BLaER1 treated with 17β-estradiol and CSF1 and Interleukin-3, amounts not matched to agents 10 nM and 100 nM (cell line): ENCODE measurements at regions not wholly inside any gene's neighbourhood (a gene's known extent, or its start where the extent isn't known, plus 50 kb on each side); places are given as distances from the start of the nearest gene placed in this dataset.
"Not testable (repeated sequence)": the region's sequence is repeated elsewhere in the genome, so short reads cannot be mapped to it uniquely, and the experiment has no call there.

Experiments used
- H3K27ac ChIP-seq, 11 experiments: shearing (Covaris generic); formaldehyde crosslinking; 2 replicates each; pipeline ENCODE4 v1.8.1; 2022
- H3K27me3 ChIP-seq, 11 experiments: shearing (Covaris generic); formaldehyde crosslinking; 2 replicates each; pipeline ENCODE4 v1.8.1; 2022
- H3K36me3 ChIP-seq, 11 experiments: shearing (Covaris generic); formaldehyde crosslinking; 2 replicates each; pipeline ENCODE4 v1.8.1; 2022
- H3K4me1 ChIP-seq, 10 experiments: shearing (Covaris generic); formaldehyde crosslinking; 2 replicates each; pipeline ENCODE4 v1.8.1; 2022
- H3K4me2 ChIP-seq, 11 experiments: shearing (Covaris generic); formaldehyde crosslinking; 2 replicates each; pipeline ENCODE4 v1.8.1; 2022
- H3K4me3 ChIP-seq, 10 experiments: shearing (Covaris generic); formaldehyde crosslinking; 2 replicates each; pipeline ENCODE4 v1.8.1; 2022
- H3K9ac ChIP-seq, 11 experiments: shearing (Covaris generic); formaldehyde crosslinking; 2 replicates each; pipeline ENCODE4 v1.8.1; 2022
- H3K9me3 ChIP-seq, 11 experiments: shearing (Covaris generic); formaldehyde crosslinking; replicated peaks in 1 of 11; 2 replicates each; pipeline ENCODE4 v1.8.1; 2022
- H4K20me1 ChIP-seq, 11 experiments: shearing (Covaris generic); formaldehyde crosslinking; 2 replicates each; pipeline ENCODE4 v1.8.1; 2022
- Cebpa-rat ChIP-seq, 11 experiments: shearing (Covaris generic); IDR thresholded peaks; 2 replicates each; pipeline ENCODE4 v1.8.1; 2022

- no peaks in the 10 kb centered on the region for H3K9me3 ChIP-seq
- H3K9ac ChIP-seq = no peak overlapping the region
- no peak overlapping the region for H3K27ac ChIP-seq
Observed at GRCh38 chr11:24264868-24265267, 232.0 kb upstream of the LUZP2 start.

GRCh38 chr11:24267014-24267413 is 229.8 kb upstream of the LUZP2 start:
- no peaks in the 10 kb centered on the region for H3K4me1 ChIP-seq
- no peaks in the 10 kb centered on the region for H3K36me3 ChIP-seq
- H3K9ac ChIP-seq = no peak overlapping the region
- no peak overlapping the region for H3K4me3 ChIP-seq
- H3K4me2 ChIP-seq = no peak overlapping the region
- no peak for TF ChIP-seq Cebpa-rat (IDR thresholded peaks at IDR 0.05)
- no peaks in the 10 kb centered on the region for H3K9me3 ChIP-seq
- no peaks in the 10 kb centered on the region for H4K20me1 ChIP-seq
- no peaks in the 10 kb centered on the region for H3K27me3 ChIP-seq
- H3K27ac ChIP-seq = no peak overlapping the region

More at GRCh38 chr11:24264868-24265267, 232.0 kb upstream of the LUZP2 start:
- Histone ChIP-seq H3K4me1 (no peaks in the 10 kb centered on the region), H3K4me2 (no peak overlapping the region), H3K36me3 (no peaks in the 10 kb centered on the region), H3K4me3 (no peak overlapping the region), H3K27me3 (no peaks in the 10 kb centered on the region), H4K20me1 (no peaks in the 10 kb centered on the region)
- no peak for TF ChIP-seq Cebpa-rat (IDR thresholded peaks at IDR 0.05)

DNA sequence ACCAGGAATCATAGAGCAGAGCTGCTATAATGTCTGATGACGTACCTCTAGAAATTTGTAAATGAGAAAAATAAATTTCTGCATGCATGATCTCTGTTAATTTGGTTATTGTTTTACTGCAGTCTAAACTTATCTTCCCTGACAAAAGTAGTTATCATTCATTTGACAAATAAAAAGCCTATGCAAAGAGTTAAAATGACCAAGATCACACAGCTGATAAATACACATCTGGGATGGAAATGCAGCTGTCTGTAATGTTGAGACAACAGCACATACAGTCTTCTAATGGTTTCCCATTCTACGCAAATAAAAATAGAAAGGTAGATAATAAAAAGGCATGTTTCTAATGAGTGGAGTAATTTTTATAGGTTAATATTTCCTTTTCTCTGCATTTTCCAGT is 225.1 kb upstream of the LUZP2 start:
- Histone ChIP-seq H3K27me3 (no peaks in the 10 kb centered on the region), H3K9ac (no peak overlapping the region), H3K4me1 (no peaks in the 10 kb centered on the region), H3K36me3 (no peaks in the 10 kb centered on the region), H3K4me3 (no peak overlapping the region), H3K27ac (no peak overlapping the region), H4K20me1 (no peaks in the 10 kb centered on the region), H3K4me2 (no peak overlapping the region), H3K9me3 (peaks cover 0 to 11% (median 6%) of the 10 kb centered on the region in 11 experiments; a peak in 7 of 22 replicates)
- no peak for TF ChIP-seq Cebpa-rat (IDR thresholded peaks at IDR 0.05)

GRCh38 chr11:24274214-24274781 is 222.6 kb upstream of the LUZP2 start:
- not testable (repeated sequence) for H4K20me1 ChIP-seq, H3K4me1 ChIP-seq, H3K36me3 ChIP-seq, H3K4me2 ChIP-seq, H3K27me3 ChIP-seq, H3K4me3 ChIP-seq, H3K9ac ChIP-seq, H3K27ac ChIP-seq
- H3K9me3 ChIP-seq = peaks cover 0 to 11% (median 6%) of the 10 kb centered on the region in 11 experiments; a peak in 7 of 22 replicates

GRCh38 chr11:24286238-24286637 is 210.6 kb upstream of the LUZP2 start:
- Histone ChIP-seq H3K9me3 (no peaks in the 10 kb centered on the region), H3K27me3 (no peaks in the 10 kb centered on the region), H3K36me3 (no peaks in the 10 kb centered on the region), H3K4me2 (no peak overlapping the region), H4K20me1 (no peaks in the 10 kb centered on the region), H3K4me3 (no peak overlapping the region), H3K9ac (no peak overlapping the region), H3K4me1 (no peaks in the 10 kb centered on the region), H3K27ac (no peak overlapping the region)
- TF ChIP-seq Cebpa-rat (IDR thresholded peaks at IDR 0.05) = no peak

GRCh38 chr11:24289301-24289700 is 207.6 kb upstream of the LUZP2 start:
- no peak for TF ChIP-seq Cebpa-rat (IDR thresholded peaks at IDR 0.05)
- Histone ChIP-seq H3K4me3 (no peak overlapping the region), H3K9ac (no peak overlapping the region), H3K27ac (no peak overlapping the region), H3K4me1 (no peaks in the 10 kb centered on the region), H3K36me3 (no peaks in the 10 kb centered on the region), H3K27me3 (no peaks in the 10 kb centered on the region), H4K20me1 (no peaks in the 10 kb centered on the region), H3K9me3 (no peaks in the 10 kb centered on the region), H3K4me2 (no peak overlapping the region)

DNA sequence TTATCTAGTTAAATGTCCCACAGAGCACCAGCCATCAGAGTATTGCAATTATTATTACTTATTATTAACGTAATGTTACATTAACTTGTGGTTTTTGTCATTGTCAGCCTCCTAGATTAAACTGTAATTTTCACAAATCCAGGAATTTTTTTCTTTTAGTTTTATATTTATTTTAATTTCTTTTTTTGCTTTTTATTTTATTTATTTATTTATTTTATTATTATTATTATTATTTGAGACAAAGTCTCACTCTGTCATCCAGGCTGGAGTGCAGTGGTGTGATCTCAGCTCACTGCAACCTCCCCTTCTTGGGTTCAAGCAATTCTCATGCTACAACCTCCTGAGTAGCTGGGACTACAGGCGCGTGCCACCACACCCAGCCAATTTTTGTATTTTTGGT is 202.9 kb upstream of the LUZP2 start:
- H3K4me3 ChIP-seq = no peak overlapping the region
- H3K27me3 ChIP-seq = no peaks in the 10 kb centered on the region
- no peak overlapping the region for H3K27ac ChIP-seq
- no peak for TF ChIP-seq Cebpa-rat (IDR thresholded peaks at IDR 0.05)
- H3K9ac ChIP-seq = no peak overlapping the region
- no peaks in the 10 kb centered on the region for H3K36me3 ChIP-seq
- H3K4me2 ChIP-seq = no peak overlapping the region
- H4K20me1 ChIP-seq = no peaks in the 10 kb centered on the region
- no peaks in the 10 kb centered on the region for H3K4me1 ChIP-seq
- H3K9me3 ChIP-seq = no peaks in the 10 kb centered on the region

DNA sequence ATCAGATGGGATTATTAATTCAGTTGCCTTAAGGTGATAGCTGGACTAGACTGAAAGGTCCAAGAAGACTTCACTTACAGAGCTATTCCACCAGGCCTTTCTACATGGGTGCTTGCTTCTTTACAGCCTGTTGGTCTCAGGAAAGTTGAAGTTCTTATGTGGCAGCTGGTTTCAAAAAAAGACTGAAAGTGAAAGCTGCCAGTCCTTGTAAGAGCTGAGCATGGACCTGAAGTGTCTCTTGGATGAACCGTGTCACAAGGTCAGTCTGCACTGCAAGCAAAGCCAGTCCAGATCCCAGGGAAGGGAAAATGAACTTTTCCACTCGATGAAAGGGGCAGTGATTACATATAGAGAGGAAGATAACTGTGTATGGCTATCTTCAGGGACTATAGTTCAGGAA is 201.5 kb upstream of the LUZP2 start:
- Histone ChIP-seq H3K36me3 (no peaks in the 10 kb centered on the region), H3K27me3 (no peaks in the 10 kb centered on the region), H3K9me3 (no peaks in the 10 kb centered on the region), H3K9ac (no peak overlapping the region), H3K4me1 (no peaks in the 10 kb centered on the region), H3K4me2 (no peak overlapping the region), H3K4me3 (no peak overlapping the region), H3K27ac (no peak overlapping the region), H4K20me1 (no peaks in the 10 kb centered on the region)
- TF ChIP-seq Cebpa-rat (IDR thresholded peaks at IDR 0.05) = no peak

- Histone ChIP-seq H3K4me3 (no peak overlapping the region), H3K27me3 (no peaks in the 10 kb centered on the region), H3K9me3 (no peaks in the 10 kb centered on the region), H3K4me2 (no peak overlapping the region), H3K36me3 (no peaks in the 10 kb centered on the region), H3K4me1 (no peaks in the 10 kb centered on the region), H4K20me1 (no peaks in the 10 kb centered on the region), H3K27ac (no peak overlapping the region), H3K9ac (no peak overlapping the region)
- TF ChIP-seq Cebpa-rat (IDR thresholded peaks at IDR 0.05) = no peak
Observed at GRCh38 chr11:24297461-24297860, 199.4 kb upstream of the LUZP2 start.

DNA sequence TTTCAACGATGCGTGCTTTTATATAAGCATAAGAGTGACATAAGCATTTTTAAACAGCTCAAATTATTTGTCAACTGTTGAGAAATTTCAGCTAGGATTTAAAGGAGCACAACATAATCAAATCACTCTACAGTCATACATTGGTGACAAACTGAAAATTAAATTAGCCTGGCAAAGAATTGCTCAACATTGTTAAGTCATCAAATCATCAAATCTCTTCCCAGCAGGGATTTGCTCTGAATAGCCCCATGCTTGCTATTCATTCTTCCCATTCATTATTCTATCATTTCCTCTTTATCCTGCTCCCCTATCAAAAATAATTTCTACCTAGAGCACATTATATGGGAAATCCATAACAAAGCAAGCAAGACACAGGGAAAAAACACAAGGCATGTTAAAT is 198.7 kb upstream of the LUZP2 start:
- Histone ChIP-seq H3K4me2 (no peak overlapping the region), H3K27me3 (no peaks in the 10 kb centered on the region), H3K4me3 (no peak overlapping the region), H3K4me1 (no peaks in the 10 kb centered on the region), H4K20me1 (no peaks in the 10 kb centered on the region), H3K9me3 (no peaks in the 10 kb centered on the region), H3K27ac (no peak overlapping the region), H3K9ac (no peak overlapping the region), H3K36me3 (no peaks in the 10 kb centered on the region)
- TF ChIP-seq Cebpa-rat (IDR thresholded peaks at IDR 0.05) = no peak
